ENCODE measurements at regions not wholly inside any gene's neighbourhood (a gene's known extent, or its start where the extent isn't known, plus 50 kb on each side); places are given as distances from the start of the nearest gene placed in this dataset.

DNA sequence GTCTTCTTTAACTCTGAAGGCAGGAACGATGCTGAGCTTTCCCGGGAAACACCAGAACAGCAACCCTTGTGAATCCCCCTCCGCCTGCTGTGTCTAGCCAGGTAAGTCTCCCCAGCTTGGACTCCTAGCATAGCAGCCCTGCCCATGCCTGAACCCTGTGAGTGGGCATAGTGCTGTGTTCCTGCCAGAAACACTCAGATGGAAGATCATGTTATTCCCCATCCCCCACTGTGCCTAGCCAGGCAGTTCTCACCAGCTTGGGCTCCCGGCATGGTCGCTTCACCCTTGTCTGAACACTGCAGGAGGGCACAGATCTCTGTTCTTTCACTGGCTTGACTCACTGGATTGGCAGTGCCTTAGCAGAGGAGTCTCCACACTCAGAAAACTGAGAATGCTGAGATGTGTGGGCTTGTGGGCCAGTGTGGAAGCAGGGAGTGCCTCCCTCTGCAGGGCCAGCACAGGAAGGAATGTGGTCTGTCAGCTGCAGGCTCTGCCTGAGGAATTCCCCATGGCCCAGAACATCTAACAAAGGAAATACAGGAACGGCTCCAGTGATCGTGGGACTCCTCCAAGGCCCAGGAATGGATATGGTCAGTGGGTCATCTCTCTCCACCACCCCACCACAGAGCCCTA is 440.1 kb upstream of the ADGRB3 start:
- Histone ChIP-seq H3K4me3 (ENCODE audit: extremely low read depth in 1 of 4, insufficient read depth in 2 of 4, low read depth in 3 of 4, low read length in 4 of 4) (no peak overlapping the region), H2BK20ac (ENCODE audit: low read length) (no peak overlapping the region), H3K18ac (ENCODE audit: extremely low read depth, low read length) (no peak overlapping the region), H3K36me3 (ENCODE audit: control insufficient read depth in 2 of 4, insufficient read depth in 4 of 4, low read length in 3 of 4) (no peaks in the 10 kb centered on the region; a peak in 1 of 8 replicates), H3K9ac (replicated peaks in 1 of 4; ENCODE audit: extremely low read depth in 1 of 4, low read depth in 3 of 4, low read length in 3 of 4) (no peak overlapping the region; a peak in 1 of 7 replicates), H3K14ac (ENCODE audit: insufficient read length) (no peak overlapping the region), H3K4me1 (replicated peaks in 1 of 4; ENCODE audit: control insufficient read depth in 3 of 4, insufficient read depth in 4 of 4, low read length in 3 of 4) (no peaks in the 10 kb centered on the region), H3K56ac (replicated peaks; ENCODE audit: insufficient read length, low read depth, low read length) (no peak overlapping the region), H3K4ac (replicated peaks; ENCODE audit: insufficient read length, low read depth, low read length) (no peak overlapping the region), H3K9me3 (ENCODE audit: insufficient read depth in 2 of 2, low read depth in 1 of 2, low read length in 1 of 2) (peaks cover 4 to 9% of the 10 kb centered on the region in 2 experiments; a peak in 2 of 4 replicates), H3K23ac (ENCODE audit: insufficient read length) (no peak overlapping the region), H3K27me3 (replicated peaks in 1 of 4; ENCODE audit: control insufficient read depth in 3 of 4, extremely low read depth in 1 of 4, insufficient read depth in 3 of 4, low read length in 3 of 4) (no peaks in the 10 kb centered on the region), H4K8ac (ENCODE audit: extremely low read depth, insufficient read depth, low read length) (no peak overlapping the region), H2AK5ac (ENCODE audit: low read depth, low read length) (0 out of 2 replicates have a peak overlapping the region, but pooled peaks have one; percentile 39), H4K91ac (replicated peaks; ENCODE audit: insufficient read length, low read length) (no peak overlapping the region), H2AFZ (ENCODE audit: low read length) (no peak overlapping the region), H4K5ac (ENCODE audit: insufficient read length, low read depth, low read length) (no peak overlapping the region), H2BK5ac (ENCODE audit: low read depth, low read length) (no peak overlapping the region), H3K79me2 (ENCODE audit: control insufficient read depth in 1 of 2, insufficient read depth in 2 of 2, low read length in 2 of 2) (no peaks in the 10 kb centered on the region), H2BK12ac (ENCODE audit: low read depth, low read length) (no peak overlapping the region), H2BK15ac (ENCODE audit: low read length) (no peak overlapping the region), H3K23me2 (ENCODE audit: low read depth, low read length) (no peaks in the 10 kb centered on the region), H2BK120ac (replicated peaks; ENCODE audit: low read depth, low read length) (no peak overlapping the region), H3K4me2 (ENCODE audit: insufficient read depth in 1 of 2, low read depth in 2 of 2, low read length in 2 of 2) (no peak overlapping the region), H3K79me1 (ENCODE audit: low read depth, low read length) (no peaks in the 10 kb centered on the region), H3K27ac (ENCODE audit: low read depth, low read length) (no peak overlapping the region; the same call in 1 of the 2 replicates), H4K20me1 (replicated peaks in 1 of 2; ENCODE audit: control insufficient read depth in 1 of 2, insufficient read depth in 2 of 2, low read length in 2 of 2) (no peaks in the 10 kb centered on the region)
- 95% methylated on average over 7 of the region's 7 CpGs; no CpG with 5 or more reads in 1 of the 2 experiments for WGBS, 2 experiments (ENCODE audit: extremely low coverage in 1 of 2, insufficient coverage in 1 of 2, insufficient read length in 1 of 2, insufficient replicate concordance in 2 of 2, low coverage in 1 of 2, low lambda C conversion rate in 2 of 2, missing lambda C conversion rate in 1 of 2)
- DNase-seq (ENCODE audit: low read depth in 1 of 2, low spot score in 2 of 2) (no peak), FAIRE-seq (no peak)
- ChIA-PET CTCF (ENCODE audit: partially characterized antibody) (no interaction called here), POLR2A (ENCODE audit: partially characterized antibody) (no interaction called here)
- TF ChIP-seq YY1 (IDR thresholded peaks at IDR 0.05; ENCODE audit: low read depth, low read length) = no peak
- TF ChIP-seq PHF8 (conservative IDR thresholded peaks at IDR 0.05; ENCODE audit: low read depth, low read length) = no peak
- TF ChIP-seq TCF12 (IDR thresholded peaks at IDR 0.05; ENCODE audit: low read depth, low read length) = no peak
- TF ChIP-seq RXRA (IDR thresholded peaks at IDR 0.05; ENCODE audit: insufficient read depth, low read depth, low read length) = no peak
- TF ChIP-seq MAFK (IDR thresholded peaks at IDR 0.05; ENCODE audit: low read depth, low read length) = no peak
- no peak for TF ChIP-seq POU5F1 (IDR thresholded peaks at IDR 0.05; ENCODE audit: low read depth, low read length)
- no peak for TF ChIP-seq FOSL1 (IDR thresholded peaks at IDR 0.05; ENCODE audit: insufficient read depth, low read depth, low read length)
- TF ChIP-seq, protein P1, sequence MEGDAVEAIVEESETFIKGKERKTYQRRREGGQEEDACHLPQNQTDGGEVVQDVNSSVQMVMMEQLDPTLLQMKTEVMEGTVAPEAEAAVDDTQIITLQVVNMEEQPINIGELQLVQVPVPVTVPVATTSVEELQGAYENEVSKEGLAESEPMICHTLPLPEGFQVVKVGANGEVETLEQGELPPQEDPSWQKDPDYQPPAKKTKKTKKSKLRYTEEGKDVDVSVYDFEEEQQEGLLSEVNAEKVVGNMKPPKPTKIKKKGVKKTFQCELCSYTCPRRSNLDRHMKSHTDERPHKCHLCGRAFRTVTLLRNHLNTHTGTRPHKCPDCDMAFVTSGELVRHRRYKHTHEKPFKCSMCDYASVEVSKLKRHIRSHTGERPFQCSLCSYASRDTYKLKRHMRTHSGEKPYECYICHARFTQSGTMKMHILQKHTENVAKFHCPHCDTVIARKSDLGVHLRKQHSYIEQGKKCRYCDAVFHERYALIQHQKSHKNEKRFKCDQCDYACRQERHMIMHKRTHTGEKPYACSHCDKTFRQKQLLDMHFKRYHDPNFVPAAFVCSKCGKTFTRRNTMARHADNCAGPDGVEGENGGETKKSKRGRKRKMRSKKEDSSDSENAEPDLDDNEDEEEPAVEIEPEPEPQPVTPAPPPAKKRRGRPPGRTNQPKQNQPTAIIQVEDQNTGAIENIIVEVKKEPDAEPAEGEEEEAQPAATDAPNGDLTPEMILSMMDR (IDR thresholded peaks at IDR 0.05; ENCODE audit: control extremely low read depth in 1 of 3, insufficient read depth in 1 of 3, low read depth in 1 of 3, low read length in 3 of 3) = no peak

All from H1 (cell line).